Esophagus squamous epithelium (tissue), 5 donors: ENCODE measurements at regions not wholly inside any gene's neighbourhood (a gene's known extent, or its start where the extent isn't known, plus 50 kb on each side); places are given as distances from the start of the nearest gene placed in this dataset.

Experiments used
- DNase-seq: peaks from one replicate; lab custom pipeline; 2025; lab: John Stamatoyannopoulos, UW
- H3K27ac ChIP-seq, 4 donors: fragments of 200-600 bp; sonication (generic); one replicate each; pipeline ENCODE4 v1.5.1; 2016 to 2019; ENCODE audit warnings: mild to moderate bottlenecking in 1 of 4
- H3K27me3 ChIP-seq, 4 donors: fragments of 200-600 bp; sonication (generic); 1 replicate in 3 of 4; 2 replicates in 1 of 4; pipeline versions ENCODE4 v1.5.1 to v1.6.0; 2017 to 2021; ENCODE audit warnings: antibody characterized with exemption in 1 of 4
- H3K36me3 ChIP-seq, 3 donors: fragments of 200-600 bp; sonication (generic); one replicate each; pipeline ENCODE4 v1.5.1; 2016 to 2019
- H3K4me1 ChIP-seq, 3 donors: fragments of 200-600 bp; sonication (generic); one replicate each; pipeline ENCODE4 v1.5.1; 2017 to 2019
- H3K4me3 ChIP-seq, 4 donors: fragments of 200-600 bp; sonication (generic); 1 replicate in 3 of 4; 2 replicates in 1 of 4; pipeline ENCODE4 v1.5.1; 2016 to 2019; ENCODE audit warnings: mild to moderate bottlenecking in 2 of 4, moderate library complexity in 1 of 4
- H3K9me3 ChIP-seq, 3 donors: fragments of 200-600 bp; sonication (generic); one replicate each; pipeline ENCODE4 v1.5.1; 2016 to 2019
- POLR2A ChIP-seq, 4 donors: fragments of 450-650 bp; IDR thresholded peaks; one replicate each; pipeline ENCODE4 v1.6.1; 2017; ENCODE audit warnings: antibody characterized with exemption in 4 of 4, mild to moderate bottlenecking in 4 of 4, moderate library complexity in 3 of 4
- WGBS, 2 donors: methylation state at CpG; one replicate each; pipeline ENCODE4 v1.1.5; 2018; 5-methylcytosine and 5-hydroxymethylcytosine counted together
- intact Hi-C: fragments of 100-400 bp; cut with DNase I; formaldehyde crosslinking; loops from one replicate; pipeline ENCODE4 v1.15.0; 2022
- TF ChIP-seq, protein P1 (sequence below), 6 experiments: fragments of 450-650 bp in 4 of 6; fragments of 200-600 bp in 2 of 6; sonication (generic) in 2 of 6; IDR thresholded peaks; one replicate each; pipeline ENCODE4 v1.5.1; 2016 to 2019; ENCODE audit warnings: antibody characterized with exemption in 6 of 6, mild to moderate bottlenecking in 4 of 6, moderate library complexity in 4 of 6
- donor health status: DM: yes; HTN: yes; CAD: no.

DNA sequence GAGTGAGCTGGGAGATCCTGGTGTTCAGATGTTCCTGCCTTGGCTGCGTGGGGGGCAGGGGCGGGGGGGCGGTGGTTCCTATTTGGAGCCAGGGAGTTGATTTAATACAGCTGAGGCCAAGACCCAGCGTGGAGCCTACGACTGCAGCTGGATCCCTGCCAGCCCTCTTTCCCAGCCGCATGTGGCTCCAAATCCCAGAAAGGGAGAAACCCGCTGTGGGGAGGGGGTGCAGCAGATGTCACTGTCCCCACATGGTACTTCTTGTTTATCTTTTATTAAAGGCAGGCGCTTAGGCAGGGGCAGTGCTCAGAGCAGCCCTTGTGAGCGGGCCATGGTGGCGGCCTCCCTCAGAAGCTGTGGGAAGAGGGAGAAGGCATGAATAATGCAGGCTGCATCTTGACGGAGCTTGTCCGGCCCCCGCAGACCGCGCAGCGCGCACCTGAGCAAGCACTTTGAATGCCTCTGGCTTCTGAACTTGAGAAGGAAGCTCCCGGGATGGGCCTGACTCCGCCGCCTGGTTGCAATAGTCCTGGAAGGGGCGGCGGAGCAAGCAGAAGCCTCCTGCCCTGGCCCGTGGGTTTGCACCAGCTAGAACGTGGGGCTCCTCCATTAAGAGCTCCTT, 112.1 kb downstream of the GLI2 start:
- Histone ChIP-seq H3K9me3 (peaks cover 0 to 7% (median 6%) of the 10 kb centered on the region in 3 donors), H3K27me3 (peaks cover 0 to 52% (median 0%) of the 10 kb centered on the region in 4 donors), H3K36me3 (no peaks in the 10 kb centered on the region), H3K27ac (peak overlapping the region in 1 of 4 donors; percentile 12), H3K4me1 (peaks cover 9 to 40% (median 12%) of the 10 kb centered on the region in 3 donors), H3K4me3 (no peak overlapping the region)
- no peak for DNase-seq
- TF ChIP-seq, protein P1, sequence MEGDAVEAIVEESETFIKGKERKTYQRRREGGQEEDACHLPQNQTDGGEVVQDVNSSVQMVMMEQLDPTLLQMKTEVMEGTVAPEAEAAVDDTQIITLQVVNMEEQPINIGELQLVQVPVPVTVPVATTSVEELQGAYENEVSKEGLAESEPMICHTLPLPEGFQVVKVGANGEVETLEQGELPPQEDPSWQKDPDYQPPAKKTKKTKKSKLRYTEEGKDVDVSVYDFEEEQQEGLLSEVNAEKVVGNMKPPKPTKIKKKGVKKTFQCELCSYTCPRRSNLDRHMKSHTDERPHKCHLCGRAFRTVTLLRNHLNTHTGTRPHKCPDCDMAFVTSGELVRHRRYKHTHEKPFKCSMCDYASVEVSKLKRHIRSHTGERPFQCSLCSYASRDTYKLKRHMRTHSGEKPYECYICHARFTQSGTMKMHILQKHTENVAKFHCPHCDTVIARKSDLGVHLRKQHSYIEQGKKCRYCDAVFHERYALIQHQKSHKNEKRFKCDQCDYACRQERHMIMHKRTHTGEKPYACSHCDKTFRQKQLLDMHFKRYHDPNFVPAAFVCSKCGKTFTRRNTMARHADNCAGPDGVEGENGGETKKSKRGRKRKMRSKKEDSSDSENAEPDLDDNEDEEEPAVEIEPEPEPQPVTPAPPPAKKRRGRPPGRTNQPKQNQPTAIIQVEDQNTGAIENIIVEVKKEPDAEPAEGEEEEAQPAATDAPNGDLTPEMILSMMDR (IDR thresholded peaks at IDR 0.05): no peak
- TF ChIP-seq POLR2A (IDR thresholded peaks at IDR 0.05): no peak
- intact Hi-C loops: no loop called here
- WGBS, 2 donors: 30 to 43% methylated on average over 2 to 9 of the region's 24 CpGs

DNA sequence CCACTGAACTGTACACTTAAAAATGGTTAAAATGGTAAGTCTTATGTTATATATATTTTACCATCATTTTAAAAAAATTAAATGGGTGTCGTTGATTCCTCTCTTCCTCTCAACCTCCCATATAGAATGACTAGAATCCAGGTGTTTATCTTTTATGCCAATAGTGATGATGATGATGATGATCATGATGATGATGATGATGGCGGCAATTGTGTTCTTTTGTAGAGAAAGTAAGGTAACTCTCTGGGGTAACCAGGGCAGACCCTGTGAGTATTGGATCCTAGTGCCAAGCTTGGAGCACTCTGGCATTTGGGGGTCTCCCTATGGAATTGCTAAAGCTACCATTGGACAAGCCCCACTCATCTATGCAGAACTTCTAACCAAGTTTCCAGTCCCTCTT, 113.6 kb downstream of the GLI2 start:
- Histone ChIP-seq H3K36me3 (no peaks in the 10 kb centered on the region), H3K9me3 (peaks cover 0 to 7% (median 6%) of the 10 kb centered on the region in 3 donors), H3K27ac (no peak overlapping the region), H3K4me3 (no peak overlapping the region), H3K4me1 (peaks cover 9 to 40% (median 12%) of the 10 kb centered on the region in 3 donors), H3K27me3 (peaks cover 0 to 67% (median 0%) of the 10 kb centered on the region in 4 donors)
- TF ChIP-seq, protein P1 (IDR thresholded peaks at IDR 0.05): no peak
- TF ChIP-seq POLR2A (IDR thresholded peaks at IDR 0.05): no peak
- intact Hi-C loops: no loop called here
- WGBS, 2 donors: 93 to 98% methylated on average over 2 of the region's 2 CpGs
- no peak for DNase-seq

DNA sequence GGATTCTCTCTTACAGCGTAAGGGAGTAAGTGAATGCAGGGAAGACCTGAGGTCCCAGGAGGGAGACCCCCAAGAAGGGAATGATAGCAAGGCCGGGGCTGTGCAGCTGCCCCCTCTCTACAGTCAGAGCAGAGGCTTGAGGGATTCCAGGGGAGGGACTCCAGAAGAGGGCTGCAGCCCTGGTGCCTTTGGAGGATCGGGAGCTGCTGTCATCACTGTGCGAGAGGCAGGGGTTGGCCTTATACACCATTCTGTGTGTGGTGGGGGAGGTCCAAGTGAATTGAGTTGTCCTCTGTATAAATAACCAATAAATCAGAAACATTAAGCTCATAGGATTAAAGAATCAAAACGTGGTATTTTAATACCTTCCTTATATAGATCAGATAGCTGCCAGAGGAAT, 114.9 kb downstream of the GLI2 start:
- Histone ChIP-seq H3K9me3 (peaks cover 0 to 7% (median 6%) of the 10 kb centered on the region in 3 donors), H3K27ac (no peak overlapping the region), H3K36me3 (no peaks in the 10 kb centered on the region), H3K4me3 (no peak overlapping the region), H3K4me1 (peaks cover 9 to 30% (median 9%) of the 10 kb centered on the region in 3 donors), H3K27me3 (peaks cover 0 to 67% (median 0%) of the 10 kb centered on the region in 4 donors)
- 20 to 22% methylated on average over 4 to 5 of the region's 5 CpGs for WGBS, 2 donors
- no peak for DNase-seq
- TF ChIP-seq POLR2A (IDR thresholded peaks at IDR 0.05): no peak
- TF ChIP-seq, protein P1 (IDR thresholded peaks at IDR 0.05): no peak
- intact Hi-C loops: no loop called here

DNA sequence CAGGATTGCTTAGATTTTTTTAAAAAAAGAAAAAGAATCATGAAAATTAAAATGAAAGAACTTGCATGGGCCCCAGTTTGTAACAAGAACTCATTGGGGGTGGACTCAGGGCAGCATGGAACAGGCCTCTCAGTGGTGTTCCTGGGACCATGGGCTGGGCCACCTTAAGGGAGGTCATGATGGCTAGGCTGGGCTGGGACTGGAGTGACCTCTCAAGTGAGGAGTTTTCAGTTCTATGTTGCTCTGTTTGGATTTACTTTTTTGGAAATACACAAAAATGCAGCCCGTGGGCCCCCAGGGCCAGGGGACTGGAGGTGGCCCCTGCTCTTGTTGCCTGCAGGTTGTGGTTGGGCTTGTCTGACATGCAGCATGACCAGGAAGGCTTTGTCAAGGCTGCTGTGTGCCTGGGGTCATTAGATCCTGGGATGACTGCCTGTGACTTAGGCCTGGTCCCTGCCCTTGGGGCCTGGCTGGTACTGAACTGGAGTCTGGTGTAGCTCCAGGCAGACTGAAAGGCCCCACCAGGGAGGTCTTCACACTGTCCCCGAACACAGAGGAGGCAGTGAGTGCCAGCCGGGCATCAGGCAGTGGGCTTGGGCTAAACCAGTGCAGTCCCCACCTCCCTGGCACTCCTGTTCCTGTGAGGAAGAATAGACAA, 115.6 kb downstream of the GLI2 start:
- no peak overlapping the region for H3K4me3 ChIP-seq
- no peak overlapping the region for H3K27ac ChIP-seq
- intact Hi-C loops: no loop called here
- 60 to 74% methylated on average over 2 to 3 of the region's 3 CpGs for WGBS, 2 donors
- H3K4me1 ChIP-seq: peaks cover 9 to 32% (median 9%) of the 10 kb centered on the region in 3 donors
- TF ChIP-seq POLR2A (IDR thresholded peaks at IDR 0.05): no peak
- TF ChIP-seq, protein P1 (IDR thresholded peaks at IDR 0.05): no peak
- H3K27me3 ChIP-seq: peaks cover 0 to 61% (median 0%) of the 10 kb centered on the region in 4 donors
- peaks cover 0 to 7% (median 6%) of the 10 kb centered on the region in 3 donors for H3K9me3 ChIP-seq
- no peaks in the 10 kb centered on the region for H3K36me3 ChIP-seq
- no peak for DNase-seq

DNA sequence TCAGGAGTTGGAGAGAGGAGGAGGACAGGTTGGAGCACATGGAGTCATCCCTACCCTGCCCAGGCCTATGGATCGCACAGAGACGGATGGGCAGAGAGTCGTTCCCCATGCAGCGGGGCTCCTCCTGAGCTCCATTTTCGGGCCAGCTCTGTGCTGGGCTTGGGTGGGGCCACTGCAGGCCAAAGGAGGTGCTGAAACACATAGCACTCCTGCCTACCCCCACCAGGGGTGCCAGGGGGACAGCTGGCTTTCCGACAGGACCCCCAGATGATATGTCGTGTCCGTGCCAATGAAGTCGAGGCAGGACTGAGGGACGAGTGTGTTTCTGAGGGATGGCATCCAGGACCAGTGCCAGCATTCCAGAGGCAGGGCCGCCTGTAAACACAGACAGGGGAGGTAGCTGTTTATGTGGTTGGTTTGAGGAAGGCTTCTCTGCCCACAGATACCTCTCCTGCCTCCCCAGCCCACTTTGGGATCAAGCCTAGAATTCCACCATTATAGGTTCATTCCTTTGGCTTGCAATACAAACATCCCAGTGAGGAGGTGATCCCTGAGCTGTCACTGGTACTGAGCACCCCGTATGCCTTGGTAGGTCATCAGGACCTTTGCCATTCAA, 116.6 kb downstream of the GLI2 start:
- intact Hi-C loops: no loop called here
- WGBS, 2 donors: 90 to 100% methylated on average over 1 to 11 of the region's 12 CpGs

More for the DNA sequence above, 116.6 kb downstream of the GLI2 start:
- no peak for DNase-seq
- no peak overlapping the region for H3K27ac ChIP-seq
- H3K4me3 ChIP-seq: no peak overlapping the region
- H3K4me1 ChIP-seq: peaks cover 6 to 34% (median 9%) of the 10 kb centered on the region in 3 donors
- H3K27me3 ChIP-seq: peaks cover 0 to 55% (median 0%) of the 10 kb centered on the region in 4 donors
- TF ChIP-seq POLR2A (IDR thresholded peaks at IDR 0.05): no peak
- TF ChIP-seq, protein P1 (IDR thresholded peaks at IDR 0.05): no peak
- peaks cover 0 to 7% (median 6%) of the 10 kb centered on the region in 3 donors for H3K9me3 ChIP-seq
- no peaks in the 10 kb centered on the region for H3K36me3 ChIP-seq
